HEK293 (cell line): ENCODE measurements at regions not wholly inside any gene's neighbourhood (a gene's known extent, or its start where the extent isn't known, plus 50 kb on each side); places are given as distances from the start of the nearest gene placed in this dataset.

Experiments used
- TF ChIP-seq, protein P1 (sequence below): fragments of 450-650 bp; formaldehyde crosslinking; IDR thresholded peaks from 2 replicates; pipeline ENCODE4 v1.5.1; 2016; ENCODE audit warnings: missing biosample characterization, missing genetic modification characterization
- TF ChIP-seq, protein P2 (sequence below): fragments of 450-650 bp; formaldehyde crosslinking; IDR thresholded peaks from 2 replicates; pipeline ENCODE4 v1.5.1; 2016; ENCODE audit warnings: missing biosample characterization, missing genetic modification characterization, low read depth

DNA sequence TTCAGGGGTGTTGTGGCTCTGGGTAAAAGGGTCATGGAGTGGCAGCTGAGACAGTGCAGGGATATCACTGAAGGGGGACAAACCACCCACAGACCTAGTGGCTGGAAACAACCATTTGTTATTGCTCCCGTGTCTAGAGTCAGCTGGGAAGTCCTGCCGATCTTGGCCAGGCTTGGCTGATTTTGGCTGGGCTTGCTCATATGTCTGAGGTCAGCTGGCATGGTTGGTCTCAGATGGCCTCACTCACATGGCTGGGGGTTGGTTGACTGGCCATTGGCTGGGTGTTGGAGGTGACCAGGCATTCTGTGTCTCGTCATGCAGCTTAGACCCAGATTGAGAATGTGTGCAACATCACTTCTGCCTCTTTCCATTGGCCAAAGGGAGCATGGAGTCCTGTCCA, 203.8 kb upstream of the POU3F1 start:
- TF ChIP-seq, protein P1, sequence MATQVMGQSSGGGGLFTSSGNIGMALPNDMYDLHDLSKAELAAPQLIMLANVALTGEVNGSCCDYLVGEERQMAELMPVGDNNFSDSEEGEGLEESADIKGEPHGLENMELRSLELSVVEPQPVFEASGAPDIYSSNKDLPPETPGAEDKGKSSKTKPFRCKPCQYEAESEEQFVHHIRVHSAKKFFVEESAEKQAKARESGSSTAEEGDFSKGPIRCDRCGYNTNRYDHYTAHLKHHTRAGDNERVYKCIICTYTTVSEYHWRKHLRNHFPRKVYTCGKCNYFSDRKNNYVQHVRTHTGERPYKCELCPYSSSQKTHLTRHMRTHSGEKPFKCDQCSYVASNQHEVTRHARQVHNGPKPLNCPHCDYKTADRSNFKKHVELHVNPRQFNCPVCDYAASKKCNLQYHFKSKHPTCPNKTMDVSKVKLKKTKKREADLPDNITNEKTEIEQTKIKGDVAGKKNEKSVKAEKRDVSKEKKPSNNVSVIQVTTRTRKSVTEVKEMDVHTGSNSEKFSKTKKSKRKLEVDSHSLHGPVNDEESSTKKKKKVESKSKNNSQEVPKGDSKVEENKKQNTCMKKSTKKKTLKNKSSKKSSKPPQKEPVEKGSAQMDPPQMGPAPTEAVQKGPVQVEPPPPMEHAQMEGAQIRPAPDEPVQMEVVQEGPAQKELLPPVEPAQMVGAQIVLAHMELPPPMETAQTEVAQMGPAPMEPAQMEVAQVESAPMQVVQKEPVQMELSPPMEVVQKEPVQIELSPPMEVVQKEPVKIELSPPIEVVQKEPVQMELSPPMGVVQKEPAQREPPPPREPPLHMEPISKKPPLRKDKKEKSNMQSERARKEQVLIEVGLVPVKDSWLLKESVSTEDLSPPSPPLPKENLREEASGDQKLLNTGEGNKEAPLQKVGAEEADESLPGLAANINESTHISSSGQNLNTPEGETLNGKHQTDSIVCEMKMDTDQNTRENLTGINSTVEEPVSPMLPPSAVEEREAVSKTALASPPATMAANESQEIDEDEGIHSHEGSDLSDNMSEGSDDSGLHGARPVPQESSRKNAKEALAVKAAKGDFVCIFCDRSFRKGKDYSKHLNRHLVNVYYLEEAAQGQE (tag by site-specific recombination) = no peak
- TF ChIP-seq, protein P2, sequence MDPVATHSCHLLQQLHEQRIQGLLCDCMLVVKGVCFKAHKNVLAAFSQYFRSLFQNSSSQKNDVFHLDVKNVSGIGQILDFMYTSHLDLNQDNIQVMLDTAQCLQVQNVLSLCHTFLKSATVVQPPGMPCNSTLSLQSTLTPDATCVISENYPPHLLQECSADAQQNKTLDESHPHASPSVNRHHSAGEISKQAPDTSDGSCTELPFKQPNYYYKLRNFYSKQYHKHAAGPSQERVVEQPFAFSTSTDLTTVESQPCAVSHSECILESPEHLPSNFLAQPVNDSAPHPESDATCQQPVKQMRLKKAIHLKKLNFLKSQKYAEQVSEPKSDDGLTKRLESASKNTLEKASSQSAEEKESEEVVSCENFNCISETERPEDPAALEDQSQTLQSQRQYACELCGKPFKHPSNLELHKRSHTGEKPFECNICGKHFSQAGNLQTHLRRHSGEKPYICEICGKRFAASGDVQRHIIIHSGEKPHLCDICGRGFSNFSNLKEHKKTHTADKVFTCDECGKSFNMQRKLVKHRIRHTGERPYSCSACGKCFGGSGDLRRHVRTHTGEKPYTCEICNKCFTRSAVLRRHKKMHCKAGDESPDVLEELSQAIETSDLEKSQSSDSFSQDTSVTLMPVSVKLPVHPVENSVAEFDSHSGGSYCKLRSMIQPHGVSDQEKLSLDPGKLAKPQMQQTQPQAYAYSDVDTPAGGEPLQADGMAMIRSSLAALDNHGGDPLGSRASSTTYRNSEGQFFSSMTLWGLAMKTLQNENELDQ (tag by site-specific recombination) = no peak
